T-cell (primary cell): ENCODE measurements at regions not wholly inside any gene's neighbourhood (a gene's known extent, or its start where the extent isn't known, plus 50 kb on each side); places are given as distances from the start of the nearest gene placed in this dataset.

Source experiments
- ATAC-seq, 4 experiments: fragments of 200-7000 bp in 3 of 4; fragments of 150-1000 bp in 1 of 4; cut with Tn5 transposase; replicated peaks in 1 of 4; 1 replicate in 3 of 4; 2 replicates in 1 of 4; pipeline ENCODE4 v1.10.0; 2021; ENCODE audit warnings: moderate library complexity in 3 of 4, mild to moderate bottlenecking in 2 of 4, moderate number of reproducible peaks in 1 of 4
- CTCF ChIA-PET, 2 donors: fragments of 300-600 bp; sonication (Branson Sonifier 250); formaldehyde crosslinking; loops; one replicate each; lab custom pipeline; 2022; ENCODE audit warnings: antibody characterized with exemption in 2 of 2; lab: Charles Lee
- POLR2A ChIA-PET, 2 donors: fragments of 300-600 bp; sonication (Branson Sonifier 250); formaldehyde crosslinking; loops; one replicate each; lab custom pipeline; 2022; ENCODE audit warnings: antibody characterized with exemption in 2 of 2; lab: Charles Lee
- DNase-seq, 35 experiments: peaks; one replicate each; pipeline versions ENCODE4 v3.0.0 to v3.0.0-alpha.2; 2013 to 2023
- H3K27ac ChIP-seq: one replicate; pipeline ENCODE4 v1.5.1; 2013; ENCODE audit warnings: low read length
- H3K27me3 ChIP-seq, 2 experiments: replicated peaks in 1 of 2; 1 replicate in 1 of 2; 2 replicates in 1 of 2; pipeline versions ENCODE4 v1.6.1 to v1.7.0; 2013; ENCODE audit warnings: low read length in 1 of 2, mixed read lengths in 1 of 2; ENCODE audit not compliant: control insufficient read depth in 2 of 2, insufficient read depth in 2 of 2; ENCODE audit errors: extremely low read depth in 1 of 2
- H3K36me3 ChIP-seq, 2 donors: 1 replicate in 1 of 2; 2 replicates in 1 of 2; pipeline versions ENCODE4 v1.6.1 to v1.7.0; 2013; ENCODE audit warnings: low read length in 1 of 2; ENCODE audit not compliant: control insufficient read depth in 2 of 2, insufficient read depth in 1 of 2; ENCODE audit errors: extremely low read depth in 1 of 2
- H3K4me1 ChIP-seq, 2 experiments: 1 replicate in 1 of 2; 2 replicates in 1 of 2; pipeline versions ENCODE4 v1.6.1 to v1.7.0; 2013; ENCODE audit warnings: low read length in 2 of 2, mixed read lengths in 1 of 2; ENCODE audit not compliant: insufficient read depth in 2 of 2, control insufficient read depth in 1 of 2; ENCODE audit errors: extremely low read depth in 1 of 2
- H3K4me3 ChIP-seq, 2 donors: 1 replicate in 1 of 2; 2 replicates in 1 of 2; pipeline versions ENCODE4 v1.5.1 to v1.7.0; 2013; ENCODE audit warnings: mild to moderate bottlenecking in 2 of 2, low read length in 1 of 2, moderate library complexity in 1 of 2; ENCODE audit not compliant: control insufficient read depth in 1 of 2; ENCODE audit errors: extremely low read depth in 1 of 2
- H3K9me3 ChIP-seq: 2 replicates; pipeline ENCODE4 v1.7.0; 2013
- H3K27ac Mint-ChIP-seq, 2 donors: one replicate each; pipeline ENCODE4 v1.8.0; 2020 to 2021; ENCODE audit warnings: mild to moderate bottlenecking in 2 of 2, mixed read lengths in 2 of 2
- H3K27me3 Mint-ChIP-seq, 2 donors: one replicate each; pipeline ENCODE4 v1.8.0; 2021 to 2022; ENCODE audit warnings: mixed read lengths in 2 of 2
- H3K36me3 Mint-ChIP-seq: one replicate; pipeline ENCODE4 v1.8.0; 2021; ENCODE audit warnings: mixed read lengths
- H3K4me1 Mint-ChIP-seq, 3 donors: one replicate each; pipeline ENCODE4 v1.8.0; 2020 to 2022; ENCODE audit warnings: mixed read lengths in 3 of 3, mild to moderate bottlenecking in 1 of 3
- H3K4me3 Mint-ChIP-seq, 3 donors: one replicate each; pipeline ENCODE4 v1.8.0; 2020 to 2022; ENCODE audit warnings: mild to moderate bottlenecking in 3 of 3, mixed read lengths in 3 of 3, moderate library complexity in 3 of 3
- H3K9me3 Mint-ChIP-seq, 3 donors: one replicate each; pipeline ENCODE4 v1.8.0; 2020 to 2022; ENCODE audit warnings: mixed read lengths in 3 of 3
- WGBS: methylation state at CpG from one replicate; pipeline ENCODE4 v1.1.5; 2013; ENCODE audit warnings: missing lambda C conversion rate; ENCODE audit not compliant: insufficient coverage; 5-methylcytosine and 5-hydroxymethylcytosine counted together

DNA sequence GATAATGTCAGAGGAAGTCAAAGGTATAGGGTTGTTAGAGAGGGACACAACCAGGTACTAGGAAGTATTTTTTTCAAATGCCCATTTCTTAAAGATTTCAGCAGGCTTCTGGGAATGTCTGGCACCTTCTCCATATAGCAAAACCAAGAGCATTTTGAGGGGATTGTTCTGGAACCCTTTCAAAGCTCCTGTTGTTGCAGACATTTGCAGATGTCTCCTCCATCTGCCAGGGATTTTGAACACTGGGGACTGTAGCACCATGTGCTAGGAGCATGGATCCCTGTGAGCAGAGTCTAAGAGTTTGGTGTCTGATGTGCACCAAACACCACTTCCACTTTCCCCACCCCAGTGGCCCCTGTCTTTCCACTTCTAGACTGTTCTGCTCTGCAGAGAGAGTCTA lies 206.0 kb upstream of the KBTBD8 start:
- Histone ChIP-seq H3K27ac (no peak overlapping the region), H3K4me3 (no peak overlapping the region), H3K4me1 (no peaks in the 10 kb centered on the region), H3K9me3 (peaks cover 2% of the 10 kb centered on the region), H3K36me3 (no peaks in the 10 kb centered on the region), H3K27me3 (no peaks in the 10 kb centered on the region)
- no peak overlapping the region for H3K27ac Mint-ChIP-seq
- ChIA-PET CTCF (no interaction called here), POLR2A (no interaction called here)
- peaks cover 0 to 6% (median 5%) of the 10 kb centered on the region in 3 donors for H3K9me3 Mint-ChIP-seq
- H3K36me3 Mint-ChIP-seq = no peaks in the 10 kb centered on the region
- no peaks in the 10 kb centered on the region for H3K4me1 Mint-ChIP-seq
- DNase-seq (no peak), ATAC-seq (no peak)
- H3K4me3 Mint-ChIP-seq = no peak overlapping the region
- peaks cover 0 to 4% of the 10 kb centered on the region in 2 donors for H3K27me3 Mint-ChIP-seq

DNA sequence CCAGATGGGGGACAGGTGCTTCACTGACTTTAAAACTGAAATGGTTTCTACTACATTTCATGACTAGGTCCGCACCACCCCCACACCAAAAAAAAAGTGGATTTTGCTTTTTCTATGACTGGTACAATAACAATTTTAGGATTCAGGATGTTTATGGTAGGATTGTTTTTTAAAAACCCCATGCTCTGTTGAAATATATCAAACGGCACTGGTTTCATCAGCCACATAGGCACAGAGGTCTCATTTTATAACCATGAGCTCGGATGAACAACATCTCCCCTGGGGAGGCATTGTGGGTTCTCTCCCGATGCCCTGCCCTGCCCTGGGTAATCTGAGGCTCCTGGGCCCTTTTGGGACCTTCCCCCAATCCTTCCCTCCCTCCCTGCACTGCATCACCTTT lies 202.7 kb upstream of the KBTBD8 start:
- Mint-ChIP-seq H3K27ac (no peak overlapping the region), H3K27me3 (peaks cover 17 to 21% of the 10 kb centered on the region in 2 donors), H3K9me3 (peaks cover 0 to 6% (median 5%) of the 10 kb centered on the region in 3 donors), H3K4me1 (no peaks in the 10 kb centered on the region), H3K36me3 (no peaks in the 10 kb centered on the region), H3K4me3 (no peak overlapping the region)
- ATAC-seq (no peak), DNase-seq (no peak)
- ChIA-PET CTCF (no interaction called here), POLR2A (no interaction called here)
- H3K27me3 ChIP-seq = peaks cover 0 to 12% of the 10 kb centered on the region in 2 experiments
- H3K27ac ChIP-seq = no peak overlapping the region
- WGBS = 87% methylated on average over 3 of the region's 4 CpGs
- no peaks in the 10 kb centered on the region for H3K4me1 ChIP-seq
- peaks cover 2% of the 10 kb centered on the region for H3K9me3 ChIP-seq
- H3K4me3 ChIP-seq = no peak overlapping the region
- no peaks in the 10 kb centered on the region for H3K36me3 ChIP-seq

GRCh38 chr3:66796343-66796742 lies 201.8 kb upstream of the KBTBD8 start:
- H3K27ac ChIP-seq = no peak overlapping the region
- no peaks in the 10 kb centered on the region for H3K36me3 ChIP-seq
- CTCF ChIA-PET = no interaction called here
- no peaks in the 10 kb centered on the region for H3K36me3 Mint-ChIP-seq
- no peaks in the 10 kb centered on the region for H3K4me1 Mint-ChIP-seq
- no peak overlapping the region for H3K4me3 ChIP-seq
- H3K9me3 Mint-ChIP-seq = peaks cover 0 to 6% (median 5%) of the 10 kb centered on the region in 3 donors
- H3K9me3 ChIP-seq = peaks cover 2% of the 10 kb centered on the region
- ATAC-seq (no peak), DNase-seq (no peak)
- POLR2A ChIA-PET = interaction anchor here in 1 of 2 donors (0.7 kb wide), 1 partner anchor 444 kb away, joined by 3 read pairs; no protein-coding TSS in a partner anchor
- no CpG with 5 or more reads among the region's 1 CpG for WGBS
- H3K27me3 ChIP-seq = peaks cover 0 to 12% of the 10 kb centered on the region in 2 experiments
- peaks cover 17 to 19% of the 10 kb centered on the region in 2 donors for H3K27me3 Mint-ChIP-seq
- no peak overlapping the region for H3K4me3 Mint-ChIP-seq
- H3K4me1 ChIP-seq = no peaks in the 10 kb centered on the region
- H3K27ac Mint-ChIP-seq = no peak overlapping the region

DNA sequence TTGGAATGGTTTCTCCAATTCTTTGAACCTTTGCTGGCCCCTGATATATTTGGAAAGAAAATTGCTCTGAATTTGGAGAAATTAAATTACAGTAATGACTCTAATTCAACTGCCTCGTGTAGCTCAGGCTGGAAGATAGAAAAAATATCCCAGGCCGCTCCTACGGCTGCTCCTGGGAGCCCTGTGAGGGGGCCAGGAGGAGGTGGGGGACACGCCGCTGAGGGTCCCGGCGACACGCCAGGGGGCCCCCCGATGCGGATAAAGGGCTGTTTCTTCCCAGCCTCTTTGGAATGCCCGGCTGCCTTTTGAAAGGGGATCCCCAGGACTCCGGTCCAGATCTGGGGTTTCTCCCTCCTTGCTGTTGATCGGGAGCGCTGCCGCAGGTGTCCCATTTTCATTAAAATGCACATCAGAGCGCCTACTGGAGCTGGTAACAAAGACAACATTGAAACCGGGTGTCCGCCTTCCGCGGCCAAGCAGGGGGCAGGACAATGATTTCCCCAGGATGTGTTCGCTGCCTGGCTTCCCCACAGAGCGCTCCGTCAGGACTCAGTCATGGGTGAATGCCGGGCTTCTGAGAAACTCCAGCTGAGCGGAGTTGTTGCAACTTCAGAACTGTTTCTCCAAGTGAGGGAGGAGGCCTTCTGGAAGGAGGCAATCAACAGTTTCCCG lies 200.1 kb upstream of the KBTBD8 start:
- peaks cover 2% of the 10 kb centered on the region for H3K9me3 ChIP-seq
- H3K4me1 ChIP-seq = no peaks in the 10 kb centered on the region
- ATAC-seq (no peak), DNase-seq (no peak)
- no peak overlapping the region for H3K4me3 ChIP-seq
- H3K9me3 Mint-ChIP-seq = peaks cover 0 to 6% (median 5%) of the 10 kb centered on the region in 3 donors
- H3K4me3 Mint-ChIP-seq = no peak overlapping the region
- peaks cover 0 to 12% of the 10 kb centered on the region in 2 experiments for H3K27me3 ChIP-seq
- no peak overlapping the region for H3K27ac Mint-ChIP-seq
- peaks cover 24 to 25% of the 10 kb centered on the region in 2 donors for H3K27me3 Mint-ChIP-seq
- 54% methylated on average over 20 of the region's 26 CpGs for WGBS
- H3K27ac ChIP-seq = no peak overlapping the region
- no peaks in the 10 kb centered on the region for H3K36me3 ChIP-seq
- no peaks in the 10 kb centered on the region for H3K4me1 Mint-ChIP-seq
- CTCF ChIA-PET = no interaction called here
- no peaks in the 10 kb centered on the region for H3K36me3 Mint-ChIP-seq
- POLR2A ChIA-PET = no interaction called here

DNA sequence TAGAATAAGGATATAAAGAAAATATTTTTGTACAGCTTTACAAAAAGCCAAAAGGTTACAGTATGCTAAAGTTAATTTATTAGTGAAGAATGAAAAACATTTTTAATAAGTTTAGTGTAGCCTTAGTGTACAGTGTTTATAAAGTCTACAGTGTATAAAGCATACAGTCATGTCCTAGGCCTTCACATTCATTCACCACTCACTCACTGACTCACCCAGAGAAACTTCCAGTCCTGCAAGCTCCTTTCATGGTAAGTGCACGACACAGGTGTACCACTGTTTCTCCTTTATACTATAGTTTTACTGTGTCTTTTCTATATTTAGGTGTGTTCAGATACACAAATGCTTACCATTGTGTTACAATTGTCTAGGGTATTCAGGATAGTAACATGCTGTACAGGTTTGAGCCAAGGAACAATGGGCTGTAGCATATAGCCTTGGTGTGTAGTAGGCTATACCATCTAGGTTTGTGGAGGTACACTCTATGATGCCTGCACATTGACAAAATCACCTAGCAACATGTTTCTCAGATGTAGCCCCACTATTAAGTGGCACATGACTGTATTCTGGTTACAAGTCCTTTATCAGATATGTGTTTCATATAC lies 197.1 kb upstream of the KBTBD8 start:
- Histone ChIP-seq H3K9me3 (peaks cover 2% of the 10 kb centered on the region), H3K4me3 (no peak overlapping the region), H3K4me1 (peaks cover 0 to 4% of the 10 kb centered on the region in 2 experiments), H3K27me3 (peaks cover 0 to 12% of the 10 kb centered on the region in 2 experiments), H3K27ac (no peak overlapping the region), H3K36me3 (no peaks in the 10 kb centered on the region)
- Mint-ChIP-seq H3K4me3 (no peak overlapping the region), H3K27me3 (peaks cover 31 to 32% of the 10 kb centered on the region in 2 donors), H3K9me3 (peaks cover 0 to 6% (median 5%) of the 10 kb centered on the region in 3 donors), H3K27ac (no peak overlapping the region), H3K4me1 (peaks cover 6 to 8% (median 7%) of the 10 kb centered on the region in 3 donors), H3K36me3 (no peaks in the 10 kb centered on the region)
- no peak for ATAC-seq
- DNase-seq = no peak
- WGBS = no CpG with 5 or more reads among the region's 1 CpG
- ChIA-PET POLR2A (no interaction called here), CTCF (interaction anchor here in 1 of 2 donors (0.8 to 1.2 kb wide), 3 partner anchors 11 to 547 kb away, joined by 3 to 4 read pairs (median 3); no protein-coding TSS in a partner anchor)

DNA sequence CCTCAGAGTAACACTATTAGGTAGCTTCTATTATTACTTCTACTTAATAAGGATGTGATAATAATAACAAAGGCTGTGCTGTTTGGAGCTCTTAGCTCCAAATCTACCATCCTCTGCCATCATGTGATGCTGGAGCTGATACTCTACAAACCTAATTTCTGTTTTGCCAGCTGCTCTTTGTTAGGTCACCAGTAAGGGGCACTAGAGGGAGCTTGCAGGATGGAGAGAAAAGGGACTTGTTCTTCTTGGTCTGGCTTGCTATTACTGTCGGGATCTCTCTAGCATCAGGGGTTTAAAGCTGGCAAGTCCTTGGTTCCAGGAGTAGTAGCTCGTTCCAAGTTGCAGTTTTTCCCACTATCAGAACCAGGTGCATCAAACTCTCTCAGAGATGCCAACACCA lies 194.9 kb upstream of the KBTBD8 start:
- Histone ChIP-seq H3K9me3 (no peaks in the 10 kb centered on the region), H3K27me3 (peaks cover 0 to 8% of the 10 kb centered on the region in 2 experiments), H3K4me3 (no peak overlapping the region), H3K27ac (no peak overlapping the region), H3K4me1 (peaks cover 0 to 4% of the 10 kb centered on the region in 2 experiments), H3K36me3 (no peaks in the 10 kb centered on the region)
- Mint-ChIP-seq H3K4me1 (peaks cover 6 to 8% (median 7%) of the 10 kb centered on the region in 3 donors), H3K27me3 (peaks cover 29 to 31% of the 10 kb centered on the region in 2 donors), H3K27ac (no peak overlapping the region), H3K36me3 (no peaks in the 10 kb centered on the region), H3K4me3 (no peak overlapping the region), H3K9me3 (no peaks in the 10 kb centered on the region)
- CTCF ChIA-PET = interaction anchor here (0.6 to 2.5 kb wide), 6 partner anchors 13 to 395 kb away, joined by 3 to 8 read pairs (median 4); no protein-coding TSS in a partner anchor
- DNase-seq (no peak), ATAC-seq (no peak)
- POLR2A ChIA-PET = interaction anchor here in 1 of 2 donors (0.6 kb wide), 1 partner anchor 186 kb away, joined by 3 read pairs; no protein-coding TSS in a partner anchor
- WGBS = 86% methylated on average over 1 of the region's 2 CpGs
